Vagina (tissue), 2 donors: ENCODE measurements at regions not wholly inside any gene's neighbourhood (a gene's known extent, or its start where the extent isn't known, plus 50 kb on each side); places are given as distances from the start of the nearest gene placed in this dataset.
A peak's percentile ranks its signal among the peaks of the same experiment; 100 is the strongest.

Experiments used
- DNase-seq, 2 donors: peaks; one replicate each; pipeline ENCODE4 v3.0.0-alpha.2; 2017; ENCODE audit errors: extremely low spot score in 2 of 2
- H3K27ac ChIP-seq: fragments of 200-600 bp; sonication (generic); one replicate; pipeline ENCODE4 v1.5.1; 2019
- H3K27me3 ChIP-seq: fragments of 200-600 bp; sonication (generic); one replicate; pipeline ENCODE4 v1.5.1; 2019
- H3K36me3 ChIP-seq, 2 donors: fragments of 200-600 bp; sonication (generic); one replicate each; pipeline ENCODE4 v1.5.1; 2017 to 2019
- H3K4me1 ChIP-seq: fragments of 200-600 bp; sonication (generic); one replicate; pipeline ENCODE4 v1.5.1; 2019
- H3K4me3 ChIP-seq, 2 donors: fragments of 200-600 bp; sonication (generic); 1 replicate in 1 of 2; 2 replicates in 1 of 2; pipeline ENCODE4 v1.5.1; 2016 to 2019
- H3K9me3 ChIP-seq: fragments of 200-600 bp; sonication (generic); one replicate; pipeline ENCODE4 v1.5.1; 2019
- CTCF ChIP-seq, 3 experiments: fragments of 450-650 bp in 2 of 3; fragments of 200-600 bp in 1 of 3; sonication (generic) in 1 of 3; IDR thresholded peaks; one replicate each; pipeline ENCODE4 v1.5.1; 2017 to 2019; ENCODE audit warnings: antibody characterized with exemption in 3 of 3, mild to moderate bottlenecking in 2 of 3, moderate library complexity in 2 of 3
- POLR2A ChIP-seq, 2 donors: fragments of 450-650 bp; IDR thresholded peaks; one replicate each; pipeline ENCODE4 v1.6.1; 2017; ENCODE audit warnings: antibody characterized with exemption in 2 of 2, mild to moderate bottlenecking in 2 of 2, moderate library complexity in 2 of 2
- POLR2AphosphoS5 ChIP-seq, 2 donors: sonication (generic); formaldehyde crosslinking; IDR thresholded peaks; one replicate each; pipeline ENCODE4 v1.9.0; 2017; ENCODE audit warnings: antibody characterized with exemption in 2 of 2, mild to moderate bottlenecking in 2 of 2, low read depth in 1 of 2; ENCODE audit not compliant: insufficient read depth in 1 of 2
- intact Hi-C: fragments of 100-400 bp; cut with DNase I; formaldehyde crosslinking; loops from one replicate; pipeline ENCODE4 v1.15.1; 2023

- DNase-seq, result no peak
- H3K4me1 ChIP-seq, result peaks cover 6% of the 10 kb centered on the region
- no peak overlapping the region for H3K4me3 ChIP-seq
- H3K27ac ChIP-seq, result peak overlapping the region; percentile 33
- TF ChIP-seq POLR2AphosphoS5 (IDR thresholded peaks at IDR 0.05; ENCODE audit: insufficient read depth in 1 of 2, low read depth in 1 of 2) (no peak), CTCF (IDR thresholded peaks at IDR 0.05) (no peak), POLR2A (IDR thresholded peaks at IDR 0.05) (no peak)
- H3K36me3 ChIP-seq, result no peaks in the 10 kb centered on the region
- no peaks in the 10 kb centered on the region for H3K9me3 ChIP-seq
- intact Hi-C loops, result no loop called here
- H3K27me3 ChIP-seq, result no peaks in the 10 kb centered on the region
Observed at GRCh38 chr10:78277314-78278057, 243.8 kb downstream of the RPS24 start.

GRCh38 chr10:78278058-78278404 lies 244.4 kb downstream of the RPS24 start:
- no peaks in the 10 kb centered on the region for H3K27me3 ChIP-seq
- TF ChIP-seq POLR2AphosphoS5 (IDR thresholded peaks at IDR 0.05; ENCODE audit: insufficient read depth in 1 of 2, low read depth in 1 of 2) (peak in 1 of 2 donors; percentile 70), POLR2A (IDR thresholded peaks at IDR 0.05) (no peak)
- H3K27ac ChIP-seq, result no peak overlapping the region
- no peak for DNase-seq
- no peak overlapping the region for H3K4me3 ChIP-seq
- H3K4me1 ChIP-seq, result peaks cover 6% of the 10 kb centered on the region
- intact Hi-C loops, result no loop called here
- H3K9me3 ChIP-seq, result no peaks in the 10 kb centered on the region
- no peaks in the 10 kb centered on the region for H3K36me3 ChIP-seq

GRCh38 chr10:78279756-78280155 lies 246.1 kb downstream of the RPS24 start:
- no peaks in the 10 kb centered on the region for H3K9me3 ChIP-seq
- H3K27me3 ChIP-seq, result no peaks in the 10 kb centered on the region
- intact Hi-C loops, result no loop called here
- TF ChIP-seq POLR2AphosphoS5 (IDR thresholded peaks at IDR 0.05; ENCODE audit: insufficient read depth in 1 of 2, low read depth in 1 of 2), result no peak
- peaks cover 6% of the 10 kb centered on the region for H3K4me1 ChIP-seq
- DNase-seq, result no peak
- H3K27ac ChIP-seq, result no peak overlapping the region
- H3K4me3 ChIP-seq, result no peak overlapping the region
- H3K36me3 ChIP-seq, result no peaks in the 10 kb centered on the region

- H3K36me3 ChIP-seq, result no peaks in the 10 kb centered on the region
- no peak for TF ChIP-seq POLR2A (IDR thresholded peaks at IDR 0.05)
- TF ChIP-seq CTCF (IDR thresholded peaks at IDR 0.05), result no peak
- TF ChIP-seq POLR2AphosphoS5 (IDR thresholded peaks at IDR 0.05; ENCODE audit: insufficient read depth in 1 of 2, low read depth in 1 of 2), result no peak
- peaks cover 6% of the 10 kb centered on the region for H3K4me1 ChIP-seq
- H3K27me3 ChIP-seq, result no peaks in the 10 kb centered on the region
- no peaks in the 10 kb centered on the region for H3K9me3 ChIP-seq
- no peak for DNase-seq
- intact Hi-C loops, result no loop called here
- no peak overlapping the region for H3K4me3 ChIP-seq
- no peak overlapping the region for H3K27ac ChIP-seq
Observed at GRCh38 chr10:78280604-78281003, 246.9 kb downstream of the RPS24 start.

- Histone ChIP-seq H3K27me3 (no peaks in the 10 kb centered on the region), H3K4me3 (no peak overlapping the region), H3K36me3 (no peaks in the 10 kb centered on the region), H3K4me1 (peaks cover 6% of the 10 kb centered on the region), H3K27ac (no peak overlapping the region), H3K9me3 (no peaks in the 10 kb centered on the region)
- no peak for TF ChIP-seq POLR2AphosphoS5 (IDR thresholded peaks at IDR 0.05; ENCODE audit: insufficient read depth in 1 of 2, low read depth in 1 of 2)
- TF ChIP-seq POLR2A (IDR thresholded peaks at IDR 0.05), result no peak
- no peak for TF ChIP-seq CTCF (IDR thresholded peaks at IDR 0.05)
- intact Hi-C loops, result no loop called here
- DNase-seq, result no peak
Observed at GRCh38 chr10:78281627-78282026, 248.0 kb downstream of the RPS24 start.

GRCh38 chr10:78283069-78283682 lies 249.5 kb downstream of the RPS24 start:
- intact Hi-C loops, result no loop called here
- DNase-seq, result no peak
- no peaks in the 10 kb centered on the region for H3K36me3 ChIP-seq

More at GRCh38 chr10:78283069-78283682, 249.5 kb downstream of the RPS24 start:
- no peak overlapping the region for H3K4me3 ChIP-seq
- H3K4me1 ChIP-seq, result peaks cover 4% of the 10 kb centered on the region
- no peaks in the 10 kb centered on the region for H3K9me3 ChIP-seq
- no peak for TF ChIP-seq POLR2AphosphoS5 (IDR thresholded peaks at IDR 0.05; ENCODE audit: insufficient read depth in 1 of 2, low read depth in 1 of 2)
- TF ChIP-seq CTCF (IDR thresholded peaks at IDR 0.05), result no peak
- no peak for TF ChIP-seq POLR2A (IDR thresholded peaks at IDR 0.05)
- no peak overlapping the region for H3K27ac ChIP-seq
- no peaks in the 10 kb centered on the region for H3K27me3 ChIP-seq
